H1 (cell line): ENCODE measurements at regions not wholly inside any gene's neighbourhood (a gene's known extent, or its start where the extent isn't known, plus 50 kb on each side); places are given as distances from the start of the nearest gene placed in this dataset.

Experiments used
- EP300 ChIP-seq, 2 experiments: IDR thresholded peaks; 1 replicate in 1 of 2; 2 replicates in 1 of 2; pipeline ENCODE4 v1.6.1; 2011 to 2012; ENCODE audit warnings: low read depth in 2 of 2, low read length in 2 of 2, mild to moderate bottlenecking in 2 of 2, borderline replicate concordance in 1 of 2, inconsistent platforms in 1 of 2, moderate library complexity in 1 of 2
- JUN ChIP-seq: IDR thresholded peaks from 2 replicates; pipeline ENCODE4 v1.6.1; 2011; ENCODE audit warnings: low read depth, mild to moderate bottlenecking, improper control_type of control experiment, low read length
- TF ChIP-seq, protein P1 (sequence below): IDR thresholded peaks from 2 replicates; pipeline ENCODE4 v1.6.1; 2011; ENCODE audit warnings: low read length, improper control_type of control experiment

DNA sequence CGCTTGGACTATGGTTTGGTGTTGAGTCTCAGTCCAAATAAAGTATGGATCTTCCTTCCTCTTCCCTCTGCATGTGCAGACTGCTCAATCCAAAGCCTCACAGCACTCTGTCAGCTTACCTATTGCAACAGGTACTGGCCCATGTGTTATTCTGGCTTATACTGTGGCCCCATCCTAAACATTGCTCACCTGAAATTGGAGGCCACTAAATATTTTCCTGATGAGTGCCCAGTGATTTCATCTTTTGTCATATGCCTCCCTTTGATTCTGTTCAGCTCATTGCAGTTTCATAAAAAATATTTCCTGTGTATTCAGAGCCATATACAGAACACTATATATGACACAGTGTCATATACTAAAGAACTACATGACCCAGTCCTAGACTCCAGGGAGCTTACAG is 86.3 kb upstream of the FAM136A start:
- TF ChIP-seq EP300 (IDR thresholded peaks at IDR 0.05; ENCODE audit: borderline replicate concordance in 1 of 2, low read depth in 2 of 2, low read length in 2 of 2) (no peak), JUN (no peak)
- TF ChIP-seq, protein P1, sequence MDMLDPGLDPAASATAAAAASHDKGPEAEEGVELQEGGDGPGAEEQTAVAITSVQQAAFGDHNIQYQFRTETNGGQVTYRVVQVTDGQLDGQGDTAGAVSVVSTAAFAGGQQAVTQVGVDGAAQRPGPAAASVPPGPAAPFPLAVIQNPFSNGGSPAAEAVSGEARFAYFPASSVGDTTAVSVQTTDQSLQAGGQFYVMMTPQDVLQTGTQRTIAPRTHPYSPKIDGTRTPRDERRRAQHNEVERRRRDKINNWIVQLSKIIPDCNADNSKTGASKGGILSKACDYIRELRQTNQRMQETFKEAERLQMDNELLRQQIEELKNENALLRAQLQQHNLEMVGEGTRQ: no peak
